Neuron (in vitro differentiated cells): ENCODE measurements at regions not wholly inside any gene's neighbourhood (a gene's known extent, or its start where the extent isn't known, plus 50 kb on each side); places are given as distances from the start of the nearest gene placed in this dataset.

ENCODE experiments used
- H2AFZ ChIP-seq: one replicate; pipeline ENCODE4 v1.6.1; 2013; ENCODE audit warnings: low read depth, mild to moderate bottlenecking, inconsistent platforms, low read length, moderate library complexity
- H3K27me3 ChIP-seq: one replicate; pipeline ENCODE4 v1.6.1; 2013; ENCODE audit warnings: low read length; ENCODE audit not compliant: insufficient read depth
- H3K36me3 ChIP-seq: one replicate; pipeline ENCODE4 v1.6.1; 2013; ENCODE audit warnings: low read length; ENCODE audit not compliant: insufficient read depth
- H3K4me1 ChIP-seq: one replicate; pipeline ENCODE4 v1.6.1; 2013; ENCODE audit warnings: low read length; ENCODE audit not compliant: insufficient read depth
- H3K4me3 ChIP-seq: 2 replicates; pipeline ENCODE4 v1.5.1; 2013; ENCODE audit warnings: mild to moderate bottlenecking, low read length, moderate library complexity
- H3K9me3 ChIP-seq: one replicate; pipeline ENCODE4 v1.6.1; 2013; ENCODE audit warnings: low read length

DNA sequence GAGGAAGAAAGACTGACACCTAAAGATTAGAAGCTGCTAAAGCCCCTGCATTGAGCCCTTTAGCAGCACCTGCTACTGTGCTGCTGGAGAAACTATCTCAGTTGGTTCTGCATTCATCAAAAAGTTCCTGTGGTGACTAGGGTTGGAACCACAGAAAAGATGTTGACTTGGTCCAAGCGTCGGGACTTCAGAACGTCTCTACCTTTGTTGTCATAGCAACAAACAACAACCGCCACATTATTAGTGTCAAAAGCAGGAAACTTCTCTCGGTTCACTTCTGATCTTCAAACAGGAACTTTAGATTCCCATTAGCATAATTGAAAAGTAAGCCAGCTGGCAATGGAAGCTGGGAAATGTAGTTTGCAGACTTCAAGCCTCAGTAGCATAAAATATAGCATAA lies 368.0 kb downstream of the SEC23A start:
- H3K27me3 ChIP-seq, result no peaks in the 10 kb centered on the region
- H2AFZ ChIP-seq, result no peak overlapping the region
- no peaks in the 10 kb centered on the region for H3K9me3 ChIP-seq
- H3K4me1 ChIP-seq, result peaks cover 24% of the 10 kb centered on the region
- no peaks in the 10 kb centered on the region for H3K36me3 ChIP-seq
- H3K4me3 ChIP-seq, result no peak overlapping the region

DNA sequence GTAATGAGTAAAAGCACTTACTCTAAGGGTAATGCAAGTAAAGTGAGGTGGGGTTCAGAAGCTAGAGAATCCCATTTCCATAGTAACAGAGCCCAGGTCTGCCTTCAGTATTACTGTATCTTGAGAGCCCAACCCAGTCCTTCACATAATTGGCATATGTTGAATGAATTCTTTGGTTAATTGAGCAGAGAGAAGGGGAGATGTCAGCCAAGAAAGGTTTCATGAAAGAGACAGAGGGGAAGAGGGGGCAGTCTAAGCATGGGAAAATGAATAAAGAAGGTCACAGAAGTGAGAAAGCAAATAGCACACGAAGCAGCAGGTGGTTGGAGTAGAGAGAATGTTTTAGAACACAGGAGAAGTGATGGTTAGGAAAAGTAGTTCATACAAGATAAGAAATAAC lies 371.1 kb downstream of the SEC23A start:
- Histone ChIP-seq H2AFZ (no peak overlapping the region), H3K9me3 (no peaks in the 10 kb centered on the region), H3K27me3 (no peaks in the 10 kb centered on the region), H3K4me1 (peaks cover 12% of the 10 kb centered on the region), H3K4me3 (no peak overlapping the region), H3K36me3 (no peaks in the 10 kb centered on the region)

- no peaks in the 10 kb centered on the region for H3K9me3 ChIP-seq
- no peak overlapping the region for H2AFZ ChIP-seq
- no peak overlapping the region for H3K4me3 ChIP-seq
- peaks cover 12% of the 10 kb centered on the region for H3K4me1 ChIP-seq
- H3K36me3 ChIP-seq, result no peaks in the 10 kb centered on the region
- H3K27me3 ChIP-seq, result no peaks in the 10 kb centered on the region
Measured at GRCh38 chr14:38730420-38730819, 372.6 kb downstream of the SEC23A start.

DNA sequence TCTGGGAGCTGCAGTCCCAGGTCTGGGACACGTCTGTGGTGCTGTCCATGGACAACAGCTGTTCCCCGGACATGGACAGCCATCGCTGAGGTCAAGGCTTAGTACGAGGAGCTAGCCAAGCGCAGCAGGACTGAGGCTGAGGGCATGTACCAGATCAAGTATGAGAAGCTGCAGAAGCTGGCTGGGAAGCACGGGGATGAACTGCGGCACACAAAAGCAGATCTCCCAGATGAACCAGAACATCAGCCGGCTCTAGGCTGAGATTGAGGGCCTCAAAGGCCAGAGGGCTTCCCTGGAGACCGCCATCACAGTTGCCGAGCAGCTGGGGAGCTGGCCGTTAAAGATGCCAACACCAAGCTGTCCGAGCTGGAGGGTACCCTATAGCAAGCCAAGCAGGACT lies 375.3 kb downstream of the SEC23A start:
- H3K9me3 ChIP-seq, result no peaks in the 10 kb centered on the region
- H2AFZ ChIP-seq, result no peak overlapping the region

DNA sequence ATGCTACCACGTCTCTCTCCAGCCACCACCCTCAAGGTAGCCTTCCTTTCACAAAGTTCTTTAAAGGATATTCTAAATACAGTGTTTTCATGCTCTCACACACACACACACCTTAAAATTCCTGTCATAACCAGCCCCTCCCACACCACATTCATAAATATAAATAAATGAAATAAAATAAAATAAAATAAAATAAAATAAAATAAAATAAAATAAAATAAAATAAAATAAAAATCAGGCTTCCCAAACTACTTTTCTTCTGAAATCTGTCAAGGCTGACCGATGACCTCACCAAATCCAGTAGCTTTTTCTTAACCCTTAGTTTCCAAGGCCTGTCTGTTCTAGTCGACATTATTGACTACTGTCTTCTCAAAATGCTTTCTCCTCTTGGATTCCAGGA lies 378.4 kb downstream of the SEC23A start:
- no peaks in the 10 kb centered on the region for H3K4me1 ChIP-seq
- H2AFZ ChIP-seq, result no peak overlapping the region
- H3K9me3 ChIP-seq, result no peaks in the 10 kb centered on the region

More for the DNA sequence above, 375.3 kb downstream of the SEC23A start:
- no peaks in the 10 kb centered on the region for H3K27me3 ChIP-seq
- H3K4me1 ChIP-seq, result peaks cover 9% of the 10 kb centered on the region
- H3K4me3 ChIP-seq, result no peak overlapping the region
- no peaks in the 10 kb centered on the region for H3K36me3 ChIP-seq

GRCh38 chr14:38723959-38724358 lies 379.1 kb downstream of the SEC23A start:
- Histone ChIP-seq H3K36me3 (no peaks in the 10 kb centered on the region), H3K27me3 (no peaks in the 10 kb centered on the region), H3K4me1 (no peaks in the 10 kb centered on the region), H2AFZ (no peak overlapping the region), H3K4me3 (no peak overlapping the region), H3K9me3 (no peaks in the 10 kb centered on the region)

More for the DNA sequence above, 378.4 kb downstream of the SEC23A start:
- H3K4me3 ChIP-seq, result no peak overlapping the region
- no peaks in the 10 kb centered on the region for H3K27me3 ChIP-seq
- H3K36me3 ChIP-seq, result no peaks in the 10 kb centered on the region

- Histone ChIP-seq H3K27me3 (no peaks in the 10 kb centered on the region), H3K36me3 (no peaks in the 10 kb centered on the region), H3K4me3 (no peak overlapping the region), H3K4me1 (no peaks in the 10 kb centered on the region), H2AFZ (no peak overlapping the region), H3K9me3 (no peaks in the 10 kb centered on the region)
Measured at GRCh38 chr14:38723277-38723676, 379.8 kb downstream of the SEC23A start.

- H2AFZ ChIP-seq, result no peak overlapping the region
- H3K36me3 ChIP-seq, result no peaks in the 10 kb centered on the region
- no peaks in the 10 kb centered on the region for H3K4me1 ChIP-seq
- H3K9me3 ChIP-seq, result no peaks in the 10 kb centered on the region
- no peak overlapping the region for H3K4me3 ChIP-seq
- H3K27me3 ChIP-seq, result no peaks in the 10 kb centered on the region
Measured at GRCh38 chr14:38721822-38722431, 381.1 kb downstream of the SEC23A start.

GRCh38 chr14:38718519-38718918 lies 384.5 kb downstream of the SEC23A start:
- Histone ChIP-seq H3K9me3 (no peaks in the 10 kb centered on the region), H3K4me1 (no peaks in the 10 kb centered on the region), H2AFZ (no peak overlapping the region)

GRCh38 chr14:38716926-38717325 lies 386.1 kb downstream of the SEC23A start:
- no peaks in the 10 kb centered on the region for H3K9me3 ChIP-seq
- H3K4me3 ChIP-seq, result no peak overlapping the region
- no peak overlapping the region for H2AFZ ChIP-seq
- H3K36me3 ChIP-seq, result no peaks in the 10 kb centered on the region
- no peaks in the 10 kb centered on the region for H3K4me1 ChIP-seq
- H3K27me3 ChIP-seq, result no peaks in the 10 kb centered on the region

More at GRCh38 chr14:38718519-38718918, 384.5 kb downstream of the SEC23A start:
- Histone ChIP-seq H3K4me3 (no peak overlapping the region), H3K36me3 (no peaks in the 10 kb centered on the region), H3K27me3 (no peaks in the 10 kb centered on the region)

- H3K4me1 ChIP-seq, result no peaks in the 10 kb centered on the region
- H2AFZ ChIP-seq, result no peak overlapping the region
- H3K4me3 ChIP-seq, result no peak overlapping the region
- no peaks in the 10 kb centered on the region for H3K9me3 ChIP-seq
- H3K36me3 ChIP-seq, result no peaks in the 10 kb centered on the region
- no peaks in the 10 kb centered on the region for H3K27me3 ChIP-seq
Measured at GRCh38 chr14:38710881-38711280, 392.2 kb downstream of the SEC23A start.

DNA sequence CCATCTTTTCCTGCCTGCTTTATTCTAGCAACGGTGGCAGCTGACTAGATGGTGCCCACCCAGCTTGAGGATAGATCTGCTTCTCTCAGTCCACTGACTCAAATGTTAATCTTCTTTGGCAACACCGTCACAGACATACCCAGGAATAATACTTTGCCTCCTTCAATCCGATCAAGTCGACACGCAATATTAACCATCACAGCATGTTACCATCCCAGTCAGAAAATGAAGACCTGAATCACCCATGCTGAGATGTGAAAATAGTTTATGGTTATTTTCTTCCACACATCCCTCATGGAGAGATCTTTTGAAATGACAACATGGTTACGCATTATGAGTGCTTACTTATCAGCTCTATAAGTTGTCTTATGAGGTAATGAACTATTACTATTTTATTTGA lies 392.8 kb downstream of the SEC23A start:
- Histone ChIP-seq H3K9me3 (no peaks in the 10 kb centered on the region), H3K4me1 (no peaks in the 10 kb centered on the region), H3K36me3 (no peaks in the 10 kb centered on the region)

GRCh38 chr14:38705220-38705619 lies 397.8 kb downstream of the SEC23A start:
- H3K4me3 ChIP-seq, result no peak overlapping the region
- no peaks in the 10 kb centered on the region for H3K36me3 ChIP-seq
- H3K9me3 ChIP-seq, result no peaks in the 10 kb centered on the region
- no peaks in the 10 kb centered on the region for H3K27me3 ChIP-seq
- H3K4me1 ChIP-seq, result no peaks in the 10 kb centered on the region
- no peak overlapping the region for H2AFZ ChIP-seq

More for the DNA sequence above, 392.8 kb downstream of the SEC23A start:
- H3K4me3 ChIP-seq, result no peak overlapping the region
- no peak overlapping the region for H2AFZ ChIP-seq
- no peaks in the 10 kb centered on the region for H3K27me3 ChIP-seq

- no peaks in the 10 kb centered on the region for H3K36me3 ChIP-seq
- no peaks in the 10 kb centered on the region for H3K9me3 ChIP-seq
- no peak overlapping the region for H2AFZ ChIP-seq
- no peak overlapping the region for H3K4me3 ChIP-seq
- H3K4me1 ChIP-seq, result no peaks in the 10 kb centered on the region
- no peaks in the 10 kb centered on the region for H3K27me3 ChIP-seq
Measured at GRCh38 chr14:38704220-38704619, 398.8 kb downstream of the SEC23A start.
